Endodermal cell (in vitro differentiated cells): ENCODE measurements at regions not wholly inside any gene's neighbourhood (a gene's known extent, or its start where the extent isn't known, plus 50 kb on each side); places are given as distances from the start of the nearest gene placed in this dataset.

Experiments
- DNase-seq: peaks from one replicate; pipeline ENCODE4 v3.0.0-alpha.2; 2017
- H3K27ac ChIP-seq: 2 replicates; pipeline ENCODE4 v1.5.1; 2013; ENCODE audit warnings: mild to moderate bottlenecking, low read depth, low read length, moderate library complexity
- H3K27me3 ChIP-seq: 2 replicates; pipeline ENCODE4 v1.6.1; 2013; ENCODE audit warnings: mild to moderate bottlenecking, low read length, moderate library complexity; ENCODE audit not compliant: insufficient read depth, control insufficient read depth, poor library complexity, severe bottlenecking
- H3K36me3 ChIP-seq: 2 replicates; pipeline ENCODE4 v1.7.0; 2013; ENCODE audit warnings: mild to moderate bottlenecking, low read length, moderate library complexity; ENCODE audit not compliant: control insufficient read depth, insufficient read depth
- H3K4me1 ChIP-seq: one replicate; pipeline ENCODE4 v1.7.0; 2013; ENCODE audit warnings: low read length; ENCODE audit not compliant: control insufficient read depth, insufficient read depth
- H3K4me3 ChIP-seq: 2 replicates; pipeline ENCODE4 v1.5.1; 2013; ENCODE audit warnings: mild to moderate bottlenecking, low read length, moderate library complexity
- H3K9ac ChIP-seq: 2 replicates; pipeline ENCODE4 v1.6.1; 2013; ENCODE audit warnings: mild to moderate bottlenecking, low read length, moderate library complexity; ENCODE audit not compliant: poor library complexity, severe bottlenecking; ENCODE audit errors: extremely low read depth
- H3K9me3 ChIP-seq: 2 replicates; pipeline ENCODE4 v1.6.1; 2013; ENCODE audit warnings: mild to moderate bottlenecking, low read length, moderate library complexity; ENCODE audit not compliant: control insufficient read depth
- H3K27ac Mint-ChIP-seq: 2 replicates; pipeline ENCODE4 v1.8.0; 2020; ENCODE audit warnings: mixed read lengths
- H3K27me3 Mint-ChIP-seq: 2 replicates; pipeline ENCODE4 v1.8.0; 2021; ENCODE audit warnings: mild to moderate bottlenecking, mixed read lengths; ENCODE audit not compliant: insufficient read depth
- H3K36me3 Mint-ChIP-seq: 2 replicates; pipeline ENCODE4 v1.8.0; 2020; ENCODE audit warnings: low read depth, mixed read lengths
- H3K4me1 Mint-ChIP-seq: 2 replicates; pipeline ENCODE4 v1.8.0; 2020; ENCODE audit warnings: mixed read lengths
- H3K4me3 Mint-ChIP-seq: 2 replicates; pipeline ENCODE4 v1.8.0; 2020; ENCODE audit warnings: mild to moderate bottlenecking, moderate library complexity, mixed read lengths
- H3K9me3 Mint-ChIP-seq: 2 replicates; pipeline ENCODE4 v1.8.0; 2020; ENCODE audit warnings: mild to moderate bottlenecking, mixed read lengths
- WGBS, 2 experiments: methylation state at CpG; one replicate each; pipeline versions ENCODE4 v1.1.5 to v1.1.7; 2013; ENCODE audit warnings: missing lambda C conversion rate in 2 of 2, mixed read lengths in 1 of 2; ENCODE audit not compliant: insufficient coverage in 1 of 2, insufficient read length in 1 of 2; 5-methylcytosine and 5-hydroxymethylcytosine counted together
- TF ChIP-seq, protein P1 (sequence below): fragments of 200-600 bp; sonication (generic); conservative IDR thresholded peaks from 2 replicates; pipeline ENCODE4 v1.5.0; 2021; ENCODE audit warnings: antibody characterized with exemption, mild to moderate bottlenecking

DNA sequence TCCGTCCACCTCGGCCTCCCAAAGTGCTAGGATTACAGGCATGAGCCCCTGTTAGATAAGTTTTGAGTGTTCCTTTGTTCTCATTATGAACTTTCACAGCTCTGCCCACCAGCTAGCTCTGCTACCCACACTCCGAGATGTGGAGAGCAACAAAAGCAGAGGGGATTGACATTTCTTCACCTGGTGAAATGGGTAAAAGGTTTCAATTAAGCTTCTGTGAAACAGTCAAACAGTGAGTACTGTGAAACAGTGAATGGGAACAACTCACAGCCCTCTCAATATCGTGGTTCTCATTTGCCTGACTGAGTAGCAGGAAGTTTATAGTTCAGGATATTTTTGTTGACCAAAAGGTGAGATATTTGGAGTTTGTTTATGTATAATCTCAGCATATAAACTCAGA lies 412.8 kb downstream of the CD83 start:
- no peak overlapping the region for H3K4me3 ChIP-seq
- 78 to 92% methylated on average over 4 of the region's 4 CpGs for WGBS, 2 experiments
- DNase-seq = no peak
- H3K27me3 ChIP-seq = no peaks in the 10 kb centered on the region
- no peaks in the 10 kb centered on the region for H3K36me3 ChIP-seq
- Mint-ChIP-seq H3K36me3 (no peaks in the 10 kb centered on the region), H3K27ac (no peak overlapping the region), H3K4me1 (peaks cover 18% of the 10 kb centered on the region), H3K27me3 (peaks cover 2% of the 10 kb centered on the region), H3K4me3 (no peak overlapping the region), H3K9me3 (peaks cover 12% of the 10 kb centered on the region)
- TF ChIP-seq, protein P1, sequence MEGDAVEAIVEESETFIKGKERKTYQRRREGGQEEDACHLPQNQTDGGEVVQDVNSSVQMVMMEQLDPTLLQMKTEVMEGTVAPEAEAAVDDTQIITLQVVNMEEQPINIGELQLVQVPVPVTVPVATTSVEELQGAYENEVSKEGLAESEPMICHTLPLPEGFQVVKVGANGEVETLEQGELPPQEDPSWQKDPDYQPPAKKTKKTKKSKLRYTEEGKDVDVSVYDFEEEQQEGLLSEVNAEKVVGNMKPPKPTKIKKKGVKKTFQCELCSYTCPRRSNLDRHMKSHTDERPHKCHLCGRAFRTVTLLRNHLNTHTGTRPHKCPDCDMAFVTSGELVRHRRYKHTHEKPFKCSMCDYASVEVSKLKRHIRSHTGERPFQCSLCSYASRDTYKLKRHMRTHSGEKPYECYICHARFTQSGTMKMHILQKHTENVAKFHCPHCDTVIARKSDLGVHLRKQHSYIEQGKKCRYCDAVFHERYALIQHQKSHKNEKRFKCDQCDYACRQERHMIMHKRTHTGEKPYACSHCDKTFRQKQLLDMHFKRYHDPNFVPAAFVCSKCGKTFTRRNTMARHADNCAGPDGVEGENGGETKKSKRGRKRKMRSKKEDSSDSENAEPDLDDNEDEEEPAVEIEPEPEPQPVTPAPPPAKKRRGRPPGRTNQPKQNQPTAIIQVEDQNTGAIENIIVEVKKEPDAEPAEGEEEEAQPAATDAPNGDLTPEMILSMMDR = no peak
- peaks cover 4% of the 10 kb centered on the region for H3K9me3 ChIP-seq
- H3K9ac ChIP-seq = no peak overlapping the region
- H3K27ac ChIP-seq = no peak overlapping the region
- H3K4me1 ChIP-seq = no peaks in the 10 kb centered on the region

GRCh38 chr6:14533446-14533845 lies 415.9 kb downstream of the CD83 start:
- H3K9ac ChIP-seq = no peak overlapping the region
- H3K27me3 ChIP-seq = no peaks in the 10 kb centered on the region
- Mint-ChIP-seq H3K27ac (no peak overlapping the region), H3K9me3 (peaks cover 2% of the 10 kb centered on the region), H3K27me3 (peaks cover 2% of the 10 kb centered on the region), H3K4me1 (peaks cover 18% of the 10 kb centered on the region), H3K36me3 (no peaks in the 10 kb centered on the region), H3K4me3 (no peak overlapping the region)
- no peak overlapping the region for H3K27ac ChIP-seq
- no peak overlapping the region for H3K4me3 ChIP-seq
- TF ChIP-seq, protein P1 = no peak
- H3K4me1 ChIP-seq = no peaks in the 10 kb centered on the region
- no peaks in the 10 kb centered on the region for H3K36me3 ChIP-seq
- H3K9me3 ChIP-seq = no peaks in the 10 kb centered on the region
- WGBS, 2 experiments = 77 to 82% methylated on average over 5 of the region's 5 CpGs
- no peak for DNase-seq

GRCh38 chr6:14537030-14537429 lies 419.5 kb downstream of the CD83 start:
- Histone ChIP-seq H3K4me3 (no peak overlapping the region), H3K27ac (no peak overlapping the region), H3K9me3 (no peaks in the 10 kb centered on the region), H3K27me3 (no peaks in the 10 kb centered on the region), H3K36me3 (no peaks in the 10 kb centered on the region), H3K4me1 (no peaks in the 10 kb centered on the region), H3K9ac (no peak overlapping the region)
- DNase-seq = no peak
- WGBS, 2 experiments = 71 to 83% methylated on average over 1 of the region's 1 CpG
- Mint-ChIP-seq H3K36me3 (no peaks in the 10 kb centered on the region), H3K27ac (no peak overlapping the region), H3K4me3 (no peak overlapping the region), H3K27me3 (peaks cover 2% of the 10 kb centered on the region), H3K4me1 (peaks cover 22% of the 10 kb centered on the region), H3K9me3 (no peaks in the 10 kb centered on the region)
- TF ChIP-seq, protein P1 = no peak
